Left colon (tissue), 2 donors: ENCODE measurements at regions not wholly inside any gene's neighbourhood (a gene's known extent, or its start where the extent isn't known, plus 50 kb on each side); places are given as distances from the start of the nearest gene placed in this dataset.
A peak's percentile ranks its signal among the peaks of the same experiment; 100 is the strongest.
"Not testable (repeated sequence)": the region's sequence is repeated elsewhere in the genome, so short reads cannot be mapped to it uniquely, and the experiment has no call there.

ENCODE experiments used
- ATAC-seq: fragments of 200-7000 bp; cut with Tn5 transposase; one replicate; pipeline ENCODE4 v1.9.1; 2020; ENCODE audit warnings: mild to moderate bottlenecking, moderate library complexity
- DNase-seq, 2 donors: peaks; one replicate each; pipeline ENCODE4 v3.0.0-alpha.2; 2020
- intact Hi-C, 2 donors: fragments of 100-400 bp; cut with DNase I in 1 of 2; cut with micrococcal nuclease in 1 of 2; formaldehyde crosslinking; loops; one replicate each; pipeline versions ENCODE4 v1.11.2 to v1.14.0; 2022; cut with DNase I, micrococcal nuclease
- donor health status: DM: no; HTN: no; CAD: no.
- donor health status: DM: yes; HTN: yes; CAD: no.

DNA sequence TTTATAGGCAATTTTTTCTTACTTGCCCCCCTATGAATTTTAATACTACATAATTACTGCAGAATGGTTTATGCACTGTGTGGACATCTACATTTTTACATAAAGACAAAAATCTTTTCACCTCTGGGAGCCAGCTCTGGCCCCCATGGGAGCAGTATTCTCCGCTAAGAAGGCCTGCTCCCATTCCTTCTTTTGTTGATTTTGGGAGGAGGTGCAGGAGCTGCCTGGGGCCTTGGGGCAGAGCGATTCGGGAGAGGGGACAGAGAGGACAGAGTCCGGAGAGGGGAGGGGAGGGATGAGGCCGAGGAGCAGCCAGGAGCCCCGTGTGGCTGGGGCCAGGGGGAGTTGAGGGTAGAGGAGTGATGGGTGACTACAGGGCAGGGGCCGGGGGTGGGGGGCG is 452.0 kb downstream of the PREX1 start:
- ATAC-seq: no peak
- DNase-seq: no peak
- intact Hi-C loops: no loop called here

DNA sequence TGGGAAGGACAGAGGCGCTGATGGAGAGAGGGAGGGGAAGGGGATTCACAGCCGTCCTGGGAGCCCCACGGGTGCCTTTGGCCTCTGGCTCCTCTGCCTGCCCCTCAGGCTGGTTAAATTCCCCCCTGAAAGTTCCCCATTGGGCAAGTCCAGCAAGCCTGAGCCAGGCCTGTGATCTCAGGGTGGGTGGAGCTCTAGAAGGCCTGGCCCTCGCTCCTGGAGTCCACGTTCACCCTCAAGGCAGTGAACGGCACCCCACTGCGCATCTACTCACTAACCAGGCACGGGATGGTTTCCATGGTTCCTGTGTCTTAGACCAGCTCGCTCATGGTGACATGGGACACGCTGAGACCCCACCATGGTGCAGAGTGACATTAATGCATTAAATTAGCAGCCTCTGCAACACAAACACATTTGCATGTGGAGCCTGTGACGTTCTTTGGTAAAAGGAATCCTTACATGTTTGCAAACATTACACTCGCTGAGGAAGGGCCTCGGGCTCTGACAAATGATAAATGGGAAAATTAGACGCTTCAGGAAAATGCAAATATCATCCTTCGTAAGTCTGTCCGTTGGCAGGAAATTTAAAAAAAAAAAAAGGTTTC is 452.7 kb downstream of the PREX1 start:
- DNase-seq (no peak), ATAC-seq (no peak)
- intact Hi-C loops: no loop called here

DNA sequence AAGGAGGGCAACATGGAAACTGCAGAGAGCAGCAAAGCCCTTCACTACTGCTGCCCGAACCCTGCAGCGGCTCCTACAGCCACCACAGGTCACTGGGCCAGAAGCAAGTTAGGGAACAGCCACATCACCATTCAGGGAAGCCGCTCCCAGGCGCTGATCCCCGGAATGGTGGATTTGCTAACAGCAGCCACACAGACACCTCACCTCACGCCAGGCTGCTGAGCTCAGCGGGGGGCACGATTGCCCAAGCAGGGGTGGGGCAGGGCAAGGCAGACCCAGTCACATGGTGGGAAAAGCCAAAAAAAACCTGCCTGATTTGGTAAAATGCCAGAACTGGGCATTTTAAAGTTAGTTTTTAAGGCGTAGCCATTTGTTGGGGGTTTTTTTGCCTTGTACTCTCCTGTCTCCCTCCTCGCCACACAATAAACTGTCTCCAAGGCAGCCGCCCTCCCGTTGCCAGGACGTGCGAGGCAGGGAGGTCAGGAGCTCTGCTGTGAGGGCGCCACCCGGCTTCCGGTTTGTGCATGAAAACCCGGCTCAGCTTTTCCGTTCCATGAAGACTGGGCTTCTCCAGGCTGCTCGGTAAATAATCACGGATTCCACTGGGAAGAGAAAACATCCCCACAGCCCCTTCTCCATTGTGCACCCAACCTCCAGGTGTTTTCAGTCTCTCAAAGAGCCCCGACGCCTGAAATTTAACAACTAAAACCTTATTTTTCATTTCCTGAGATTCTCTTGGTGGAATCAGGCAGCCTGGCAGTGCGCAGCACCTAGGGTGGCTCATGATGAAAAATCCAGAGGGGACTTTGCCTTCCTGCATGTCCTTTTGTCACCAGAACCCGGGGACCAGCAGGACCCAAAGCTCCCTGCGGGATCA is 453.5 kb downstream of the PREX1 start:
- DNase-seq: peak in 1 of 2 donors; percentile 19
- peak; percentile 64 for ATAC-seq
- intact Hi-C loops: not testable (repeated sequence)

DNA sequence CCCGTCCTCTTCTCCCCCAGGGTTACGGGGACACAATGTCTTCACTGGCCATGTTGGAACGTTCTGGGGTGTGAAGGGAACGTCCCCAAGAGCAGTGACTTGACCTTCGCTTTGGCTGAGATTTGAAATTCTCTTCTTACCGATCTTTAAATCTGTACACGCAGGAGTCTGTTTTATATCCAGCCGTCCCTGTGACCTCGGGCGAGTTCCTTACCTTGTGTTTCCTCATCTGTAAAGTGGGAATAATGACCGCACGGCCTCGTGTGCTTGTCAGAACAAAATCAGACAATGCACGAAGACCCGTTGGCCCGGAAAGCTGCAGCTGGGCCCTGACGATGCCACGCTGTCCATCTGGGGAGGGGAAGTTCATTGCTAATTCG is 454.3 kb downstream of the PREX1 start:
- ATAC-seq (no peak), DNase-seq (no peak)
- intact Hi-C loops: no loop called here

DNA sequence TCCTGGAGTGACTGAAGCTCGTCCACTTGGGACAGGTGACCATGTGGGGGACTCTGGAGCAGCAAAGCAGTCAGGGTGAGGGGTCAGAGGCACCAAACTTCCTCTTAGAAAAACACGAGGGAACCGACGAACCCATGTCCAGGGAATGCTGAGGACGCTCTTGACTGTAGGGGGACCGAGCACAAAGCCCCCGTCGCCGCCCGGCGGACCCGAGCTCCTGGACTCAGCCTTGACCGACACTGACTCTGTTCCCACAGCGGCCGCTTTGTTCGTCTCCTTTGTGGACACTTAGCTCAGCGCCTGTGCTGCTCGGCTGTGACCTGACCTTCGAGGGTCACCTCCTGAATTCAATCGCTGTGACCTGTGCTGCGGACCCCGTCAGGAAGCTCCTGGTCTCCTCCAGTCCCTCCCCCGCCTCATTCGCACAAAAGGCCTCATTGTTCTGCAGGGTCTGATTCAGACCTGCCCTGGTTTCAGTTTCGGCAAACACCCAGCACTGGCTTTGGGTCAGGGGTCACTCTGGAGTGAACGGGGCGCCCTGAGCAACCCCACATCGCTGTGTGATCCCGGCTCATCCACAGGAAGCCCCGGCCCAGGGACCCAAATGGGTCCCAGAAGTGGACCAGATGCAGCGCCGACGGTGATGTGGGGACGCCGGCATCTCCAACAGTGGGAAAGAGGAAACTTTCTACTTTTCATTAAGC is 454.8 kb downstream of the PREX1 start:
- ATAC-seq, DNase-seq, intact Hi-C loops: not testable (repeated sequence)

DNA sequence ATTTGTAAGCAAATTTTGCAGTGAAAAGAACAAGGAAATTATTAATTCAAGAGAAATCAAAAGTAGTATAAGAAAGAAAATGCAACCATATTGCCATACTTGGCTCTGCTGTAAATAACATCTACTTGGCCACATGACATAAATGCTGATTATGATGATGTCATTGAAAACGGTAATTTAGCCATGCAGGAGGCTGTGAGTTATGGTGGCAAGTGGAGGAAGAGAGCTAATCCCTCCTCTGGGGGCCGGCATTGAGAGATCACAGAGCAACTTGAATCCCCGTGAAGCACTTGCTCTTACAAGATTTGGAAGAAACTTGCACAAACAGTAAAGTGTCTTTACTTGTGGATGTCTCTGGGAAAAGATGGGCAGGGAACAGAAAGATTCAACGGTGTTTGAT is 456.6 kb downstream of the PREX1 start:
- intact Hi-C loops: no loop called here

DNA sequence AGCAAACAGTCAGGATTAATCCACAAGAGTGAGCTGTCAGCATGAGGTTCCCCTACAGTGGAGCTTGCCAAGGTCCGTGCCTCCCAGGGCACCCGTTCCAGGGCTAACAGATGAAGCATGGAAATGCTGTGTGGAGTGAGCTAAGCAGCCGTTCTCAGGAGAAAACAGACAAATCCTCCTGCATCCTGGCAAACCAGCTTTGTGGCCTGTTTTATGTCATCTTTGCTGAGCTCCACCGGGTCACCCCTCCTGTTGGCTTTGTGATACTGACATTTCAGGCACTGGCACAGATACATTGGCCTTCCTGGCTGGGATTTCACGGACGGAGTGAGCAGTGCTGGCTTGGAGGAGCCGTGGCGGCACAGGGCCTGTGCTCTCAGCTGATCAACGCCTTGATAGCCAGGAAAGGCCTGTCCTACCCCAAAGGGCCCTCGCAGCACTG is 459.2 kb downstream of the PREX1 start:
- intact Hi-C loops, ATAC-seq: not testable (repeated sequence)

More for the DNA sequence above, 456.6 kb downstream of the PREX1 start:
- ATAC-seq (no peak), DNase-seq (no peak)

DNA sequence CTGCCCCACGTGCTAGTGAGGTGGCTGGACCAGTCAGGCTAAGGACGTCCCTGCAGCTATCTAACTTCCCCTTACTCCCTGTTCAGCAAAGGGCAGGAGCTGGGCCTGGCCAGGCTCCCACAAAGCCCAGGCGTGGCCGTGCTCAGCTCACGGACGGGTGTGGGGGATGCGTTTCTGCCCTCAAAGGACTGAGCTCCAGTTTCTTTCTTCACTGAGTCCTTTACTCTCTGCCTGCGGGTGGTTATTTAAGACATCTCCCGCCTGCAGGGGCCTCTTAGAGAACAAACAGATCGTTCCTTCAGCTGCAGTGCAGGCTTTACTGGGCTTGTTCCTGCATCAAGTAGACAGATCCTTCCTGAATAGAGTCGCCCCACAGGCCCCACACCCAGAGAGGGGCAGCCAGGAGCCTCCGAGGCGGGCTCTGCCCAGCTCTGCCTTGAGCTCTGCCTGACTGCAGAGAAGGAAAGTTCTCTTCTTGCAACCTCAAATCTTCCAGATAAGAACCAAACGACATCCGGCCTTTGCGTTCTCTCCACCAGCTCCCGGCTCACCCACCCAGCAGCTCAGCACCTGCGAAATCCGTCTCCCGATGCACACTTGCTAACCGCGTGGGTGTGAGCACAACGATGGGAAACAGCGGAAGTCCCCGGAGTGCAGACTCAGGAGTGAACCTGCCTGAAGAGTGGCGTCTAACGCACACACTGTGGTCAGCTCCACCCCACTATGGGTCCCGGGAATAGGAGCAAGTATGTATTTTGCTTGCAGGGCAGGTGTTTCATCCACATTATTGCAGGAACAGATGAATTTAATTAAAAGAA is 460.0 kb downstream of the PREX1 start:
- intact Hi-C loops, ATAC-seq, DNase-seq: not testable (repeated sequence)

More for the DNA sequence above, 459.2 kb downstream of the PREX1 start:
- DNase-seq: peak in 1 of 2 donors; percentile 35

DNA sequence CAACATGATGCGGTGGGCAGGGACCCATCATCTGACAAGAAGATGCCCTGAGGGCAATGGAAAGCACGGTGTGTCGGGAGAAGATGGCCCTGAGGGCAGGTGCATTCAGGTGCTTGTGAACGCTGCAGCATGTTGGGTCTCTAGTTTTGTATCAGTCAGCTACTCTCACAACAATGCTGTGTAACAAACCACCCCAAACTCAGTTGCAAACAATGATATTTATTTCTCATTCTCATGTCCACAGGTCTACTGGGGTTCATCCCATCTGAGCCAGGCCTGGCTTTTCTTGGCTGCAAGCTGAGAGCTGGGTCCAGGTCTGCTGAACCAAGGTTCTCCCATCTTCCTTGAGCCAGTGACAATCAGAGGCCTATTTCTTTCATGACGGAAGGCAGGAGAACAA is 461.6 kb downstream of the PREX1 start:
- DNase-seq: no peak
- intact Hi-C loops: no loop called here
- ATAC-seq: no peak

DNA sequence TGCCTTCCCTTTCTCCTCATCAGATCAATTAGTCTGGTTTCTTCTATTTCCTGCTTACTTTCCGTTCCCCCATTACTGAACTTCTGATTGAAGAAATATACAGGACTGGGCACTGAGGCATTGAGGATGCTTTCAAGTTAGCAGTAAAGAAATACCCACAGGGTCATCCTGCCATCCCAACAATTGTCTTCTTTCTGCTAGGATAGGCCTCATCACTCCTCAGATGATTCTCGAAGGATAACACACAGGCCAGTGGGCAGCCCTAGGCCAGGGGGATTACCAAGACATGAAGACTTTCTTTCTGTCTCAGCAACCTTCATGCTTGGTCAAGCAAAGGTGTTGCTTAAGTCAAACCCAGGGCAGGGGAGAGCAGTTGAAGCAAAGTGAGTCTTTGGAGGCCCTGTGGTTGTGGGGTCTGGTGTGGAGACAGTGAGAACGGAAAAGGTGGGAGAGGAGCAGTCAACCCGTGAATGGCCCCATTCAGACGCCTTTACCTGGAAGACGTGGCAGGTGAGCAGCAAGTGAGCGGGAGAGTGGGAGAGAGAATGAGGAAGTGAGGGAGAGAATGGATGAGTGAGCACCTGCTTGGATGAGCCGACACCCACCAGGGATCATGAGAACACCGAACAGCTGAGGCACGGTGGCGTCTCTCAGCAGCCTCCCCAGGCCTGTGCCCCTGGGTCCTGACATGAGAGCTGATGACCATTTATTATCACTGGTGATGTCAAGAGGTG is 462.9 kb downstream of the PREX1 start:
- ATAC-seq (no peak), DNase-seq (no peak)

DNA sequence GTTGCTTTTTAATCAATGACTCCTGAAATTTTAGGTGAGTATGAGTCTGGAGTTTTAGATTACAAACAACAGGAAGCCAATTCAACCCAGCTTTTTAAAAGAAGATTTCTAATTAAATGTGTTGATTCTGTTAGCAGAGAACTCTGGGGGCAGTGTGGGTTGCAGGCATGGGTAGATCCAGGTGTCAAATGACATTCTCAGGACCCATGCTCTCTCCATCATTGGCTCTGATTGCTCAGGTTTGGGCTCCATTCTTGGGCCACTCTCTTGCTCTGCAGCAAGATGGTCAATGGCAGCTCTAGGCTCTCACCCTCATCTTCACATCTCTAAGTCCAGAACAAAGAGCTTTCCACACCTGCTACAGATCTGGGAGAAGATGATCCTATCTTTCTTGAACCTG is 463.7 kb downstream of the PREX1 start:
- DNase-seq (no peak), ATAC-seq (no peak)
- intact Hi-C loops: no loop called here

More for the DNA sequence above, 462.9 kb downstream of the PREX1 start:
- intact Hi-C loops: no loop called here

DNA sequence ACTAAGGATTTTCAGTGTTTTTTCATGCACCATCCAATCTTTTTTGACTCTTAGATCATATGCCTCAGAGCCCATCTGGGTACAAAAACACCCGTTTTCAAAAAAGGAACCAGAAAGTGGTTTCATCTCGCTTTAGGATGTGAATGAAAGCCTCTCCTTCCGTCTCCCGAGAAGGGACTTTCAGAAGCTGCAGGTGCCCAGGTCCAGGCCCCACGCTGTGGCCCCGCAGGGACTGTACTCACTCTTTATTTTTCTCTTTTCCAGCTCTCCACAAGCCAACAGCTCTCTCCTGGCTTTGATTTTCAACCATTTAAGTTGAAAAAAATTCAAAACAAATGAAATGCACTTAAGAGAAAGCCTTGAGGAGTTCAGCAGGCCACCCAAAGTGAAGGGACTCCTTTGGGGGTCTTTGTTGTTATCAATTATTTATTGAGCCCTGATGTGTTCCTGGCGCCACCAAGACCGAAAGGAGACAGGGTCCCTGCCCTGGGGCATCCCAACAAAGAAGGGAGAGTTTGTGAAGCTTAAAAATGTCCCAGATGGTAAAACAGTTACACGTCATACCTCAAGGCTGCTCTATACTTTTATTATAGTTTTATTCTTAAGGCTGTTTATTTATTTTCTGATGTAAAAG is 467.3 kb downstream of the PREX1 start:
- DNase-seq (no peak), ATAC-seq (no peak)
- intact Hi-C loops: no loop called here

DNA sequence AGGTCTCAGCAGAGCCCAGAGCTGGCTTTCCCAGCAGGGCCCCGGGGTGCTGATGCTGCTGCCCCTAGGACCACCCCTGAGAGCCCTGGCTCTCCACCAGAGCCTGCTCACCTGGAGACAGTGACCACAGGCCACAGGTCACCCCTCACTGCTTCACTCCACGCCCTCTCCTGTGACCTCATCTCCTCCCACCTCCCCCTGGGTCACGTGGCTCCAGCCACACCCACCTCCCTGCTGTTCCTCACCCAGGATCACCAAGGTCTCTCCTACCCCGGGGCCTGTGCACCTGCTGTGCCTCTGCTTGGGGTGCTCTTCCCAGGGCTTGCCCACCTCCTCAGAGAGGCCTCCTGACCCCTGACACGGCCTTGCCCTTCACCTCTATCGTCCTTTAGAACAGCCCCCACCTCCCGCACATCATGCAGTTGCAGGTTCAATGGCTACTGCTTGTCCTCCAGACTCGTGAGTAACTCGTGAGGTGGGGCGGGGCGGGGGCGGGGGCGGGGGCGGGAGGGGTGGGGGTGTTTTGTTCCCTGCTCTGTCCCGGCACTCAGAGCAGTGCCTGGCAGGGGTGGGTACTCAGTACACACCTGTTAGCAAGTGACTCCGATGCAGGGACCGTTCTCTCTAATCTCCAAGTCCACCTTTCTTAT is 468.0 kb downstream of the PREX1 start:
- peak; percentile 52 for ATAC-seq
- DNase-seq: peak; percentile 40 to 44
- intact Hi-C loops: no loop called here

DNA sequence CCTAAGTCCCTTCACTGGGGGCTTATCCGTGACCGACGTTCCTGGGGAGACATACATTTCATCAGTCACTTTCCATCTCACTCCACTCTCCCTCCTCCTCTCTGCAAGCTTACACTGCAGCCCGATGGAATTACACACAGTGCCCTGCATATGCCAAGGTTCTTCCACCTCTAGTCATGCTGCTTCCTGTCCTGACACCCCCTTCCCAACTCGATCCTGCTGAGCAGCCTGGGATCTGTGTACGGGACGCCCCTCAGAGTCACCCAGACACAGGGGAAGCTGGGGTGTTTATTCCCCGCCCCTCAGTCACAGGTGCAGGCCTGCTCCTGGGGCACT is 468.8 kb downstream of the PREX1 start:
- DNase-seq, ATAC-seq, intact Hi-C loops: not testable (repeated sequence)

DNA sequence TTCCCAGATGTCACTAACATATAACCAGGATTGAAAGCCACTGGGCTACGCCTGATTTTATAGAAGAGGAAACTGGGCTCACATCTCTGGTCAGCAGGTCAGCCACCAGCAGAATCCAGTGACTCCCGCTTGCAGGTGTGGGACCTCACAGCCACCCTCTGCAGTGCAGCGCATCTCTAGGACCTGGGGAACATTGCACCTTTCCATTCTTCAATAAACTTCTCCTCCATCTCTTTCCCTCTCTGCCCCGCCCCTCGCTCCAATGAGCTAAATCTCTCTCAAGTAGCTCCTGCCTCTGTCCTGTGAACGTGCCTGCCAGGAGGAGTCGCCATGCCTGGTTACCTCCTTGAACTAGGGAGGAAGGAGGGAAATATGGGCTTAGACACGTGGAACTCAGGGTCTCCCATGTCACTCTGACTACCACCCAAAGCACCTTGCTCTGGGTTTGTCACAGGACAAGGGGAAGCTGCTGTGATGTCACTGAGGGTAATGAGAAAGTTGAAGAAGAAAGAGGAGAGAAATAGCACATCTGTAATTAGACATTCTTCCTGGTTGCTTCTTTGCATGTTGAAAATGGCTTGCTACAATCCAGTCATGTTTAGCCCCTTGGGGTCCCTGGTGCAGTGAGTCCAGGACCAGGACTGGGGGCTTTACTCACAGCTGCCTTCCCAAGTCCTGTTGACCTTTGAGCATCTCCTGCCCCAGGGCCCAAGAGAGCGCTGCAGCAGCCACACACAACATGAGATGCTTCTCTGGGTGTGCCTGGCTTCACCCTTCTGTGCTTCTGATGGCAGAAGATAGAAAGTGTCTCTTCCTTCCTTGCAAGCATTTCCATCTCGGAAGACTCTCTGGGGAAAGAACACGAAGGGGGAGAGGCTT is 469.4 kb downstream of the PREX1 start:
- intact Hi-C loops: no loop called here
- no peak for DNase-seq
- ATAC-seq: no peak

DNA sequence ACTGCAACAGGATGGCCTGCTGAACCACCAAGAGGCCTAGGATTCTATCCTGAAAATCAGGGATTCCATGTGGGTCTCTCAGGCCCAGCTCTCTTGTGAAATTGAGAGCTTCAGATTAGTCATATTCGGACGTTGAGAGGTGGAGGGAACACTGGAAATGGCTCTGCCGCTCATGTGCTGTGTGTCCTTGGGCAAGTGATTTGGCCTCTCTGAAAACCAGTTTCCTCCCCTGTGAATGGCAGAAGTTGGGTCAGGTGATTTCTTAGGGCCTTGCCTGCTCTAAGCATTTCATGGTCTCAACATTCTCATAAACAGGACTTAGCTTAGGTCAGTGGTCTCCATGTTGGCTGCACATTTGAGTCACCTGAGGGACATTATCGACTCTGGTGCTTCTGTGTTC is 470.1 kb downstream of the PREX1 start:
- intact Hi-C loops: no loop called here
- DNase-seq (no peak), ATAC-seq (no peak)
